ENCODE measurements at regions not wholly inside any gene's neighbourhood (a gene's known extent, or its start where the extent isn't known, plus 50 kb on each side); places are given as distances from the start of the nearest gene placed in this dataset.
A peak's percentile ranks its signal among the peaks of the same experiment; 100 is the strongest.

DNA sequence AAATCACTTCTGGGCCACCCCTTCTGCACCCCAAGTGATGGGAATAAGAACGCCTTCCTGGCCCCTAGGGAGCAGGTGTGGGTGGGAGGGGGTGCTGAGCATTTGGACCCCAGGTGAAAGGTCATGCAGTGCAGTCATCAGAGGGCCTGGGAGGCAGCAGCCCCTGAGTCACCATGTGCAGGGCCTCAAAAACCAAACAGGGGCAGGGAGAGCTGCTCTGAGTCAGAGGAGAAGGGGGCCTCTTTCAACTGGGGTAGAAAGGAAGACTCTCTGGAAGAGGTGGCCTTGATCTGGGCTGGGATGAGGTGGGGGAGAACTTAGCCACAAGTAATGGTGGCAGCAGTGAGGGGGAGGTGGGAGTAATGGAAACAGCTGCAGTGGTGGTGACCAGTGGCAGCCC is 164.3 kb downstream of the BUB3 start:
- no peak for DNase-seq
- Histone ChIP-seq H3K4me3 (ENCODE audit: insufficient read depth, low read depth, low read length) (no peak overlapping the region), H3K36me3 (replicated peaks; ENCODE audit: control insufficient read depth, insufficient read depth, low read length) (no peaks in the 10 kb centered on the region), H3K27me3 (ENCODE audit: control insufficient read depth, insufficient read depth, low read length) (no peaks in the 10 kb centered on the region)

DNA sequence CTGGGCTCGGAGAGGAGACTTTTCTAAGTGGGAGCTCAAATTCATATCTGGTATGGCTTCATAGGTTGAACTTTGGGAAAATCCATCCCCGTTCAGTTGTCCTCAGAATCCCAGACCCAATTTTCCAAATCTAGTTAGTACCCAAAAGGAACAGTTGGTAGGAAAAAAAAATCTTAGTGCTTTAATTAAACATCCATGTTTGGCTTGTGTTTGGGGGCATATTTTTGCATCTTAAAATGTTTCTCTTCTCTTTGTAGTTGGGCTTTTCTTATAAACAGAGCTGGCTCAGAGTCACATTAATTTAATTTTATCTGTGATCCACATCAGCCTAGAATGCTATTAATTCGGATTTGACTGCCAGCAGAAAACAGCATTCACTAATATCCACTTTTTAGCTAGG is 165.9 kb downstream of the BUB3 start:
- H3K4me3 ChIP-seq (ENCODE audit: insufficient read depth, low read depth, low read length), result no peak overlapping the region
- H3K36me3 ChIP-seq (replicated peaks; ENCODE audit: control insufficient read depth, insufficient read depth, low read length), result no peaks in the 10 kb centered on the region
- no peaks in the 10 kb centered on the region for H3K27me3 ChIP-seq (ENCODE audit: control insufficient read depth, insufficient read depth, low read length)
- no peak for DNase-seq

DNA sequence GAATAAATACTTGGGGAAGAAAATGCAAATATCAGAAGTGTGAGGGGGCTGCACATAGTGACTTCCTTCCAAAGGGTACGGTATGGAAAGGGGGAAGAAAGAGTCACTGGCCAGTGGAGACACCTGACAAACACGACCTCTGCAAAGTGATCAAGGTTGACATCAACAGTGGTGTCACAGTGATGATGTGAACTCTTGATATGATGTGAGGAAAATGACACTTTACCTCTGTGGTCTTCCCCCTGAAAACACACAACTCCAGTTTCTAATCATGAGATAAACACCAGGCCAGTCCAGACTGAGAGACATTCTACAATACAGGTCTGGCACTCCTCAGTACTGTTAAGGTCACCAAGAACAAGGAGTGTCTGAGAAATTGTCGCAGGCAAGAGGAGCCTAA is 169.7 kb downstream of the BUB3 start:
- no peak for DNase-seq
- no peaks in the 10 kb centered on the region for H3K27me3 ChIP-seq (ENCODE audit: control insufficient read depth, insufficient read depth, low read length)
- H3K36me3 ChIP-seq (replicated peaks; ENCODE audit: control insufficient read depth, insufficient read depth, low read length), result no peaks in the 10 kb centered on the region
- no peak overlapping the region for H3K4me3 ChIP-seq (ENCODE audit: insufficient read depth, low read depth, low read length)

DNA sequence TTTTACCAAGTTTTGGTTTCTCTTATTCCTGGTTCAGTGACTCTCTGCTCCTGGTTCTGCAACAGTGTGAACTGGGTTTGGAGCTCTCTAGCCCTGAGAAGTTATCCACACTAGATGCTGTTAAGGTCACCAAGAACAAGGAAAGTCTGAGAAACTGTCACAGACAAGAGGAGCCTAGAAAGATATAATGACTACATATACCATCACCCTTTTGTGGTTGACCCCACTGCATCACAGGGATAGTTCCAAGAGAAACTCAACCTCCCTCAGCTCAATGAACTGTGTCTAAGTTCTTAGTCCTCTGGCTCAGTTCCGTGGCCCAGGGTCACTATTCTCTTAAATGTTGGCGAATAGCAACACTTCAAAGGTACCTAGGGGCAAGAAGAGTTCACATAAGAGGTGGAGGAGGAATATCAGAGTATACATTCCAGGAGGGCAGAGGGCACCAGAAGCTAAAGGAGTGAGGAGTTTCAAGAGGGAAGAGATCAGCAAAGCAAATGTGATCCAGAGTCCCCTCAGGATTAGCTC is 171.5 kb downstream of the BUB3 start:
- no peak for DNase-seq
- no peak overlapping the region for H3K4me3 ChIP-seq (ENCODE audit: insufficient read depth, low read depth, low read length)
- H3K27me3 ChIP-seq (ENCODE audit: control insufficient read depth, insufficient read depth, low read length), result no peaks in the 10 kb centered on the region
- H3K36me3 ChIP-seq (replicated peaks; ENCODE audit: control insufficient read depth, insufficient read depth, low read length), result no peaks in the 10 kb centered on the region

DNA sequence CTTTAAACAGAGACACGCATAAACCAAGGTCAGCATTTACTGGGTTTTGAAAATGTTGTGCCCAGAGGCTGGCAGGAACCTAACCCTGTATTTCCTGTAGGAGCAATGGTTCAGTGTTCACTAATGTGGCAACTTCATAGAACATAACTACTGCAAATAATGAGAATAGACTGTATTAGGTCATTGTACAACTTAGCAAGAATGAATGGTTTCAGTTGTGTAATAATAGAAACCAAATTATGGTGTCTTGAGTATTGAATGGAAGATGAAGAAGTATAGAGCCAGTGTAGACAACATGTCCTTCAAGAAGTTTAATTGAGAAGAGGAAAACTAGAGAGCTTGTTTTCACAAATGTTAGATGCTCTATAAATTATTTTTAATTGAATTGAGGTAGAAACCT is 172.5 kb downstream of the BUB3 start:
- Histone ChIP-seq H3K36me3 (replicated peaks; ENCODE audit: control insufficient read depth, insufficient read depth, low read length) (no peaks in the 10 kb centered on the region), H3K4me3 (ENCODE audit: insufficient read depth, low read depth, low read length) (no peak overlapping the region), H3K27me3 (ENCODE audit: control insufficient read depth, insufficient read depth, low read length) (no peaks in the 10 kb centered on the region)
- DNase-seq, result no peak

DNA sequence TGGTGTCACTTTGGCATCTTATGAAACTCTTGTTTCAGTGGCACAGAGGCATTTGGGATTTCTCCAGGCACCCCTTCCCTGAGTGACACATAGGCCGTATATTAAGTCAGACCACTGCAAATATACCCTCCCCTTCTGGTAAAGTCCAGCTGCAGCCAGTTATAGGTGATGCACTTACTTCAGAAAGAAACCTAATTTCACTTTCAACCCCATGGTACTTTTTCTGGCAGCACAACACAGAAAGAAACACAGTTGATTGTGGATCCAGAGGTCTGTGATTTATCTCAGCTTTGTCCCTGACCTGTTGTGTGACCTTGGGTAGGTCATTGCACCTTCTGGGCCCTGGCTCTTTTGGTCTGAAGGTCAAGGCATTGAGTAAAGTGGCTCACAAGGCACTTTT is 173.2 kb downstream of the BUB3 start:
- no peak overlapping the region for H3K4me3 ChIP-seq (ENCODE audit: insufficient read depth, low read depth, low read length)
- no peaks in the 10 kb centered on the region for H3K27me3 ChIP-seq (ENCODE audit: control insufficient read depth, insufficient read depth, low read length)
- DNase-seq, result no peak
- no peaks in the 10 kb centered on the region for H3K36me3 ChIP-seq (replicated peaks; ENCODE audit: control insufficient read depth, insufficient read depth, low read length)

DNA sequence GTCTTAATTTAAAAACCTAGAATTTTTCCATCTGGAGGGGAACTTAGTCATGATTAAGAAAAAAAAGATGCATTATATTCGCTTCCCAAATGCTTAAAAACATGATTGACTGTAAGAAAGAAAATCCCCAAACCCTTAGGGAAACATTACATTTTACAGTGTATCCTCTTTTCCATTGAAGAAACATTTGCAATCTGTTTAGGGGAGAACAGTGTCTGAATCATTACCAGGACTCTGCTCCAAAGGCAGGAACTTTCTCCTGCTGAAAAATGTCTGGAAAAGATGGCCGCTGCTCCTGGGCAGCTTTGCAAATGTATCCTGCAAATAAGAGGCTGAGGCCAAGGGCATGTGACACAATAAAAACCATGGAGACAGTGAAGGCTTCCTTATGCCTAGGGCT is 173.7 kb downstream of the BUB3 start:
- Histone ChIP-seq H3K4me3 (ENCODE audit: insufficient read depth, low read depth, low read length) (no peak overlapping the region), H3K27me3 (ENCODE audit: control insufficient read depth, insufficient read depth, low read length) (no peaks in the 10 kb centered on the region), H3K36me3 (replicated peaks; ENCODE audit: control insufficient read depth, insufficient read depth, low read length) (no peaks in the 10 kb centered on the region)
- DNase-seq, result no peak

DNA sequence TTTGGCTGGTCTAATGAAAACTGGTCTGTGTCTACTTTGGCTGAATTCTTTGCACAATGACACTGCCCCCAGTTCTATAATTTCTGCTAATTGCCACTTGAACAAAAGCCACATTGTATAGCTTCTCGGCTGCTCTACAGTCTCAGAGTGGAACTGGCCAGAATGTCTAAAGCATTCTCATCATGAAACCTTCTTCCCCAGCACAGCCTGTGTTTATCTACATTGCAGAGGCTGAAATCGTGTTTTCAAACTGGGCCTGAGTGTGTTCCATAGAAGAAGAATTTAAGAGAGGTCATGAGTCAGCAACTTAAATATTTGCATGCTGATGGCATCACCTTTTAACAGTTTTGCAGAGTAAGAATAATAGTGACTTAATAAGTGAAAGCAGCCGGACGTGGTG is 177.2 kb downstream of the BUB3 start:
- no peak for DNase-seq
- H3K36me3 ChIP-seq (replicated peaks; ENCODE audit: control insufficient read depth, insufficient read depth, low read length), result no peaks in the 10 kb centered on the region
- H3K27me3 ChIP-seq (ENCODE audit: control insufficient read depth, insufficient read depth, low read length), result no peaks in the 10 kb centered on the region
- H3K4me3 ChIP-seq (ENCODE audit: insufficient read depth, low read depth, low read length), result no peak overlapping the region

DNA sequence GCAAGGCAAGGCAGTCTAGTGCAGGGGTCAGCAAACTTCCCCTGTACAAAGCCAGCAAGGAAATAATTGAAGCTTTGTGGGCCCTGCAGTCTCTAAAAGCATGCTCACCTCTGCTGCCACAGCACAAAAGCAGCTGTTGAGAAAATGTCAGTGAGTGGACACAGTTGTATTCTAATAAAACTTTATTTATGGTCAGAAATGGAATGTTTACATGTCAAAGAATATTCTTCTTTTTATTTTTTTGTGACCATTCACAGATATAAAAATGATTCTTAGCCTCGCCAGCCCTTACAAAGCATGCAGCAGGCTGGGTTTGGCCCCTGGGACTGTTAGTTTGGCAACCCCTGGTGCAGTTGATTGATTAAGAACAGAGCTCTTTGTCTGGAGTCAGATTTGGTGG is 192.4 kb downstream of the BUB3 start:
- Histone ChIP-seq H3K27me3 (ENCODE audit: control insufficient read depth, insufficient read depth, low read length) (no peaks in the 10 kb centered on the region), H3K36me3 (replicated peaks; ENCODE audit: control insufficient read depth, insufficient read depth, low read length) (no peaks in the 10 kb centered on the region), H3K4me3 (ENCODE audit: insufficient read depth, low read depth, low read length) (no peak overlapping the region)
- no peak for DNase-seq

DNA sequence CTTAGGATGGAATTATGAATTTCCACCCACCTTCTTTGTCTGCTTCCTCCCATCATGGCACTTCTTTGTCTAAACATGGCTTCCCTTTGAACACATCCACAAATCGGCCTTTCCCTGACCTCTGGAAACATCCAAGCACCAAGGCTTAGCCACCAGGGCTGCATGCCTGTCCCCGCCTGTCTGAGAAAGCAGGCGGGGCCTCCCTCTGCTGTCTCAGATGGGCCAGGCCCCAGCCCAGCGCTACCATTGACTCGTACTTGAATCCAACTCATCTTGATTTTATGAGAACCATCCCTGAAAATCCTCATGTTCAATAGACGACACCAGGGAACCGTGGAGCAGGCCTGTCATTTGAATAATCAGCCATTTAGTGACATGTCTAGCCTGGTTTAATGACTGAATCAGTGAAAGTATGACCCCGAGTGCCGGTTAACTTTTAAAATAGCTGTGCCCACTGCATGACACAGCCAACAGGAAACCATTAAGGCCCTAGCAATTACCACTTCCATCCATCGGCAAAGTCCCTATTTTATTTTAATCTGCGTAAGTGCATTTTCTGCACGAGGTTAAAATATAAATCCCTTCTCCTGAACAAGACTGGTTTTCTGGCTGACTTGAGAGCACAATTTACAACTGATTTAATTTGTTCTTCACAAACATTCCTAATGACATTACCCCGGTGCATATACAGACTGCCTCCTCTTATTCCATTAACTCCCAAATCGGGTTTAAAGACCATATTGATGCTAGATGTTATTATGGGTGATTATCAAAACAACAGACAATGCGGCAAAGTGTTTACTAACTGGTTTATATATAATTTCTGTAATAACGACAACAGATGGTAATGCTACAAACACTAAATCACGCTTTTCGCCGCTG is 194.7 kb downstream of the BUB3 start:
- no peaks in the 10 kb centered on the region for H3K36me3 ChIP-seq (replicated peaks; ENCODE audit: control insufficient read depth, insufficient read depth, low read length)
- H3K4me3 ChIP-seq (ENCODE audit: insufficient read depth, low read depth, low read length), result no peak overlapping the region
- DNase-seq, result no peak
- no peaks in the 10 kb centered on the region for H3K27me3 ChIP-seq (ENCODE audit: control insufficient read depth, insufficient read depth, low read length)

DNA sequence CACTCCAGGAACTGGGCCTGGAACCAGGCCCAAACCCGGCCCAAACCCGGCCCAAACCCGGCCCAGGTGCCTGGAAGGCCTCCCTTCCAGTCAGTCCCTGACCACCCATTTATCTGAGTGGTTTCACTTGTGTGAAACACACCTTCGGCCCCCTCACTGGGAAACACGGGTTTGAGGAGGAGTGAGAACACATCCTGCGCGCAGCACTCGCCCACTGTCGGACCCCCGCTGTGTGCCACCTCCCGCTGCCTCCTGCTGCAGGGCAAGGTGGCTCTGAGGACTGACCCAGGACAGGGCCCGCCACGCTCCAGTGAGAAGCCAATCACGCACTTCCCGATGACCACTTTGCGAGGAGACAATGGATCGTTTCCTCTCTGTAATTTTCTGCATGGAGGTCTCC is 197.5 kb downstream of the BUB3 start:
- DNase-seq, result no peak
- Histone ChIP-seq H3K4me3 (ENCODE audit: insufficient read depth, low read depth, low read length) (no peak overlapping the region), H3K27me3 (ENCODE audit: control insufficient read depth, insufficient read depth, low read length) (no peaks in the 10 kb centered on the region), H3K36me3 (replicated peaks; ENCODE audit: control insufficient read depth, insufficient read depth, low read length) (no peaks in the 10 kb centered on the region)

DNA sequence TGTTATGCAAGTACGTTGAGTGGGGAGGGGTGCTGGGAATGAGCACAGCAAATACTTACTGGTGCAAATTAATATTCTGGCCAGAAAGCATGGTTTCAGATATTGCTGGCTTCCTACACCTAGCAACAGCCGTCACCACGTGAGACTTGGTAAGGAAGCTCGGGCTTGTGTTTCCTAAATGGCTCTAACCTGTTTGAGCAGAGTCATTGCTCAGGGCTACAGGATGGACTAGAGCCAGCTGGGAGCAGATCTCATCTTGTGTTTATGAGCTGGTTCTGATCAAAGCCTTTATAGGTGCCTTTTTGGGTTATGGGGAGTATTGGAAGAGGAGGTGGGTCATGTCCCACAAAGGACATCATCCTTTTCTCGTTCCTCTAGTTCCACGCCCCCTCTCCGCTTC is 200.3 kb downstream of the BUB3 start:
- H3K36me3 ChIP-seq (replicated peaks; ENCODE audit: control insufficient read depth, insufficient read depth, low read length), result no peaks in the 10 kb centered on the region
- no peak overlapping the region for H3K4me3 ChIP-seq (ENCODE audit: insufficient read depth, low read depth, low read length)
- no peaks in the 10 kb centered on the region for H3K27me3 ChIP-seq (ENCODE audit: control insufficient read depth, insufficient read depth, low read length)
- no peak for DNase-seq

DNA sequence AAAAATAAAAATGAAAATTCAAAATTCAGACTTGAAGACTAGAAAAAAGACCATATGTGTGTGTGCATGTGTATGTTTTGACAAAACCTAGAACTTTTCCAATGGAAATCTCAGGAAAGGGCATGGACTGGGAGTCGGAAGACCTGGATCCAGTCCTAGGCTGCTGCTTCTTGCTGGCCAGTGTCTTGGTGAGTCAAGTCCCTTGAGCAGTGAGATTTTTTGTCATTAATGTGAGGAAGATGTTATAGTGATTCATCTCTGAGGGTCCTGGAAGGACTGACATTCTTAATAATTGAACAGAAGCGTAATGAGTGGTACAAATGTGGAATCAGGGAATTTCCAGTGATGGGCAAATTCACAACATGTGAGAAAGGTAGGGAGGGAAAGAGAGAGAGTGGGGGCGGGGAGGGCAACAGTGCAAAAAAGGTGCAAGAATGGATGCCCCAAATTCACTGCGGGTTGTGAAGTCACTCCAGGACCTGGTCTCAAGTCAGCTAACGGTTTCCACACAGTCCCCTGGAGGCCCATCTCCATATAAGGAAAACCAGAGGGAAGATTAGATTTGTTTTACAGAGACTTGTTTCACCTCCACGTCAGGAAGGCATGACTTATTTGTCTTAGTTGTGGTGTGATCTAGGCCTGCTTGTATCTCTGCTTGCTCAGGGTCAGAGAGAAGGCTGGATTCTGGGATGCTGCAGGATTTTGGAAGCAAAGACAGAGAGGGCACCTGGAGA is 201.7 kb downstream of the BUB3 start:
- no peak for DNase-seq
- H3K36me3 ChIP-seq (replicated peaks; ENCODE audit: control insufficient read depth, insufficient read depth, low read length), result no peaks in the 10 kb centered on the region
- H3K27me3 ChIP-seq (ENCODE audit: control insufficient read depth, insufficient read depth, low read length), result no peaks in the 10 kb centered on the region
- H3K4me3 ChIP-seq (ENCODE audit: insufficient read depth, low read depth, low read length), result no peak overlapping the region

DNA sequence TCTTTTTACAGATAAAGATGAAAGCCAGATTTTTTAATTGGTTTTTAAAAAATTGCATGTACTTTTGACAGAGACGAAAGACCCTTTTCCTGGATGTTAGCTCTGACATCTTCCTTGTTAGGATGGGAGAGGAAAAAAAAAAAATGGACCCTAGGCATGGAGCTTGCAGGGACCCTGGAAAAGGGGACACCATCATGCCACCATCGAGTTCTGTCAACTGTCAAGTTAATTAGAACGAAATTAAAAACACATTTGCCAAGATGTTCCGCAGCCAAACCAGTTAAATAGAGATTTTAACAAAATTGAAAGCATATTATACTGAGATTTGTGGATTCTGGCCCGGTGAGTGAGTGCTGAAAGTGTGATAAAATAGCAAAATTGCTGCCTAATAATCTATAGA is 202.6 kb downstream of the BUB3 start:
- Histone ChIP-seq H3K27me3 (ENCODE audit: control insufficient read depth, insufficient read depth, low read length) (no peaks in the 10 kb centered on the region), H3K4me3 (ENCODE audit: insufficient read depth, low read depth, low read length) (no peak overlapping the region)

DNA sequence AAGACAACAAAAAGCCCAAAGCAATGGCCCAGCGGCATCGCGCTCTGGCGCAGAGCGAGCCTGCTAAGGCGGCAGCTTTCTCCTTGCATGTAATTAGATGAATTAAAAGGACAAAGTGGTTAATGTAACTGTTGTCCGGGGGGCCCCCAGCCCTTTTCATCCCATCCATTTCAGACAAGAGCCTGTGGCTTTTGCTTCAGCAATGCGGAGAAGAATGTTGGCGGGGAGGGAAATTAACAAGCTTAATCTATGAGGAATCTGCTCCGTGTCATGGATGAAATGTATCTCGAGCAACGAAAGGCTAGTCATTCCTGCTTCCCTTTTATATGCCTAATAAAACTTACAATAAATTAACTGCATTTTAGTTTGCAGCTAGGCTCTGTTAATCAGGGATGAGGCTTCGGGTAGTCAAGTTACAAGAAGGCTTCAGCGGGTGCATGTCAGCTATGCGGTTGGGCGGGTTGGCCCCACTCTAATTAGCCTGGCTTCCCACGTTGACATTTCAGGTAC is 203.3 kb downstream of the BUB3 start:
- H3K4me3 ChIP-seq (ENCODE audit: insufficient read depth, low read depth, low read length), result no peak overlapping the region
- no peaks in the 10 kb centered on the region for H3K27me3 ChIP-seq (ENCODE audit: control insufficient read depth, insufficient read depth, low read length)
- no peaks in the 10 kb centered on the region for H3K36me3 ChIP-seq (replicated peaks; ENCODE audit: control insufficient read depth, insufficient read depth, low read length)
- DNase-seq, result peak; percentile 66

More for the DNA sequence above, 202.6 kb downstream of the BUB3 start:
- DNase-seq, result no peak
- no peaks in the 10 kb centered on the region for H3K36me3 ChIP-seq (replicated peaks; ENCODE audit: control insufficient read depth, insufficient read depth, low read length)
